GM19025 (cell line): ENCODE measurements at regions not wholly inside any gene's neighbourhood (a gene's known extent, or its start where the extent isn't known, plus 50 kb on each side); places are given as distances from the start of the nearest gene placed in this dataset.

ENCODE experiments used
- ATAC-seq: cut with Tn5 transposase; IDR thresholded peaks from one replicate; pipeline ENCODE4 v1.9.1; 2021; ENCODE audit warnings: mild to moderate bottlenecking, low read depth, moderate library complexity; ENCODE audit not compliant: unreplicated experiment

GRCh38 chr5:124401476-124402143 lies 344.8 kb downstream of the ZNF608 start:
- ATAC-seq, result no peak

DNA sequence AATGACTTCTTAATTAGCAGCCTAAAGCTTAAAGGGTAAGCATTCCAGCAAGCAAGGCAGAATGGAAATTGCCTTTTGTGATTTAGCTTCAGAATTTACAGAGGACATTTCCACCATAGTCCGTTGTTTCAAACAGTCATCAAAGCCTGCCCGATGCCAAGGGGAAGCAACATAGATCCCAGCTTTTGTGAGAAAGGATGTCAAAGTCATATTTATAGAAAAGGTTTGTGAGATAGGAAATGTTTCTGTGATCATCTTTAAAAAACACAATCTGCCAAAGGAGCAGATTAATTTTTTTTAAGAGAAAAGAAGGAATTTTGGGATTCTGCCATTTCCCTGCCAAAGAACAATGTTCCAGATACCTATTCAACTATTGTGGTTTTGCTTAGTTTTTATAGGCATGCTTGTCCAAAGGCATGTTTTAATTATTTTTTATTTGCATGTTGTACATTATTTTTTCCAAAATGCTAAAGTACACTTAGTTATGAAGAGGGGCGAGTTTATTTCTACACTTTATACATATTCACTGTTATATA lies 346.9 kb downstream of the ZNF608 start:
- ATAC-seq, result no peak

DNA sequence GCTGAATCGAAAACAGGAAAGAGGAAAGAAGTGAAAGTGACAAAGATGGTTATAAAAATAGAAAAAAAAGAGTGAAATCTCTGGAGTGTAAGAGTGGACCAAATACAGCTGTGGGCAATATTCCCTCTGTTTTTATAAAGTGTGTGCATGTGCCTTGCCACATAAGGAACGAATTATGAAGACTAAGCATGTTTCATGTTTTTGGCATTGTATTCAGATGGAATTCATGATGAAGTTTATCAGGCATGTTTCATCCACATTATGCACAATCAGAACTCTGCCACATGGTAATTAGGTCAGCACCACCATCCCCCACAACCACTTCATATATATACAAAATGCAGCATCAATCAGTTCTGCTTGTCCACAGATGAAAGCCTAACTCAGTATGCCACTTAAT lies 348.0 kb downstream of the ZNF608 start:
- no peak for ATAC-seq

DNA sequence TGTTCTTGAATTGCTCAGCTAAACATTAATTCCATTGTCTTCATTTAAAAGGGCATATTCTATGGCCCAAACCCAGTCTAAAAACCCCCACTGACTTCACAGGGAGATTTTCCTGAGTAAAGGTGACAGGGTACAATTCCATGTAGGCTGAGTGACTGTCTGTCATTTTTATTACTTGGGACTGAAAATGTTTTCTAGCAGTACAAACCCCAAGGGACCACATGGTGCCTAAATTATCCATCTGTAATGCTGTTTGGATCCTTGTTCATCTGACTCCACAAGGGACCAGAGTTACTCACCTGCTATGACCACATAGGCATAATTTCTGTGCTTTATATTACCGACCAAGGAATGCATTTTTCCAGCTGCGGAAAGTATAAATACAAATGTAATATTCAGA lies 349.1 kb downstream of the ZNF608 start:
- no peak for ATAC-seq

DNA sequence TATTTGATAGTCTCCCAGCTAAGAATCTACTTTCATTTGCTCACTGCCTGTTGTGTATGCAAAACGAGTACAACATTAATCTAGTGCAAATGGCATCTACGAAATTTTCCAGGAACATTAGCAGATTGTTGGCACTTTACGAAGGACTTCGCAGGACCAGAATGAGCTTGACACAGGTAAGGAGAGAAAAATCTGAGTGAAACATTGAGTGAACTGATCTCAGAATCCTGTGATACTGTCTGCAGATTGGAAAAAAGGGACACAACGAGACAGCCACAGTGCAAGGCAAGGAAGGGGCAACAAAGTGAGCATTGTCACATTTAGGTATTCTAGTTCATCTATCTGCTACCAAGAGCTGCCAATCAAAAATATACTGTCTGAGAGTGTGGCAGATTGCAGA lies 350.5 kb downstream of the ZNF608 start:
- no peak for ATAC-seq

DNA sequence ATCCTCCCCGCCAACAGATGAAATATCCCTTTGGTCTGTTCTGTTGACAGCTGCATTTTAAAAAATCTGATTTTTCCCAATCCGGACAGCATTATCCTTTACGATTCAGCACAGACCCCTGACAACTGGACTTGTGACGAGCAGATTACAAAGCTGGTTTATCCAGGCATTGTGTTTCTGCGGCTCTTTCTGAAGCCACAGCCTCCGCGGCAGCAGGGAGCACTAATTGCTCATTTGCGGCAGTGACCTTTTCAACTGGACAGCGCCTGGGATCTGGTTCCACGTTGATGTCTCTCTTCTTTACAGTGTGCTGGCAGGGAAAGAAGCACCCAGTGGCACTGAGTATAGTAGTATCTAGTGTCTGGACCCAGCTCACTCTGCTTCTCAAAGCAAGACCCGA lies 351.2 kb downstream of the ZNF608 start:
- no peak for ATAC-seq

DNA sequence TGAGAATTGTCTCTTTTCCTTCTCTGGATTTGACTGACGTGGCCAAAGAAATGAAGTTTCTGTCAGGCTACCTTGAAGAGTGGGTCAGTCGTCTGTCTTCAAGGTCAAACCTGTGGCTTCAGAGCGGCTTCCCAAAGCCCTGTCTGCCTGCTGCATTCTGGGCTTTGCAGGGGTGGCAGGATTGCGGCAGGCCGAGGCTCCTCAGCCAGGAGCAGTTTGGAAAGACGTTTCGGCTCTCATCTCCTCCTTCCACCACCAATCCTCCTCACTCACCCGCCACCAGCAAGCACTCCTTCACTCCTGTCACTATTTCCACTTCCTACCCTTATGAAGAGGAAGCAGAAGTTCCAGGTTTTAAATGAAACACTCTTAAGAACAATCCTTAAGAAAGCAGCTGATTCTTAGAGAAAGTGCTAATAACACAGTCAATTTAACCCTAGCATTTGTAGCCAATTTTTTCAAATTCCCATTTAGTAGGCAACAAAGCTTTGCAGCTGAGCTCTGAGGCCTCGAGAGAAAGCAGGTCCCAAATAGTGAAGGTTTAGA lies 351.7 kb downstream of the ZNF608 start:
- ATAC-seq, result no peak

GRCh38 chr5:124393584-124394379 lies 352.7 kb downstream of the ZNF608 start:
- ATAC-seq, result no peak

GRCh38 chr5:124383693-124384092 lies 362.7 kb downstream of the ZNF608 start:
- ATAC-seq, result no peak

DNA sequence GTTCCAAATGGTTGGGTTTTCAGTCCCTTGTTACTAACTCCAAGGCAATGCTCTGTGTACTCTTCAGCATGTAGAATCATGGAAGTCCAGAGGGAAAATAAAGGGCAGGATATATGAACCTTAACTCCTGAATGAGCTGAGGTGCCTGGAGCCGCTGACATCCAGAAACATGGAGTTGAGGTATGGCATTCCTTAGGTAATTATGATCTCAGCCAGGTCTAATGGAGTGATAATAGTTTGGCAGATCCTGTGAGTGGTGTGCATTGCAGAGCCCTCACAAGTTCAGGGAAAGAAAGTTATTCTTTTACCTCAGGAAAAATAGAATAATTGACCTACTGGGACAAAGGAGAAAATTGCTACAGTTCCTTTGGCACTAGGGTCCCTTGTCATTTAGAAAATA lies 369.1 kb downstream of the ZNF608 start:
- no peak for ATAC-seq

- no peak for ATAC-seq
Observed at GRCh38 chr5:124373883-124374282, 372.6 kb downstream of the ZNF608 start.

DNA sequence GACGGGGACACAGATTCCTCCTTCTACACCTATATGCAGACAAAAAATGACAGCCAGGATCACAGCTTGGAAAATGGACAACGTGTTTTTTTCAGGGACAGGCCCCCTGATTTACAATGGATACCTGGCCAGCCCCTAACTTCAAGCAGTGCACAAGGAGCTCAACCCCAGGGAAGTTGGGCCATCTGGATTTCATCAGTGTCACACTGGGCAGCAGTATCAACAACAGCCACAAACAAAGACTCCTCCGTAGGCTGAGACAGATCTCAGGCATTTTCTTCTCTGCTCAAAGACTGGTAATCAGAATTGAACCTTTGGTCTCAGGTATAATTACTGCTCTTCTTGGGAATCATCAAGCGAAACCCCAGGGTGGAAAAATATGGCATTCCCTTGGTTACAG lies 374.0 kb downstream of the ZNF608 start:
- ATAC-seq, result no peak

DNA sequence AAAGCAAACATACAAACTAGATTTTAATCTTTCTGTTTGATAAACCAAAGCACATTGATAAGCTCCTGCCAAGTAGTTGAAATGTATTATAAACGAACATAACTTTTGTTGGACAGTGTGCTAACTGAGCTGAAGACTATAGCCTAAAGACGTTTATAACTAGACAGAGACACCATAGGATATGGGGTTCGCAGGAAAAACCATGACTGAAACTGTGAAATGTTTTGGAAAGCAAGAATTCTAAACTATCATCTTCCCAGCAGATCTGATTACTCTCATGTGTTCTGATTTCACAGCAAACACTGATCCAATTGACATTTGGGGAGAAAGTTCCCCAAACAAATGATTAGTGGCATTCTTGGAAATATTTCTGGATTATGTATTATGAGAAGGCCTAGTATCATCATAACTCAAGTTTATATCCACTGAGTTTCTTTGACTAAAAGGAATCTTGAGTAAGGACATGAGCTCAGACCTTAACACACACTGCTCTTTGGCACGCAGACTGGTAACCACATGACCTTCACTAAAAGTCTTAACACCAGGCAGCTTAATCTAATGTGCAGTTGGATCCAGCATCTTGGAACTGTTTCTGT lies 375.2 kb downstream of the ZNF608 start:
- ATAC-seq, result no peak

DNA sequence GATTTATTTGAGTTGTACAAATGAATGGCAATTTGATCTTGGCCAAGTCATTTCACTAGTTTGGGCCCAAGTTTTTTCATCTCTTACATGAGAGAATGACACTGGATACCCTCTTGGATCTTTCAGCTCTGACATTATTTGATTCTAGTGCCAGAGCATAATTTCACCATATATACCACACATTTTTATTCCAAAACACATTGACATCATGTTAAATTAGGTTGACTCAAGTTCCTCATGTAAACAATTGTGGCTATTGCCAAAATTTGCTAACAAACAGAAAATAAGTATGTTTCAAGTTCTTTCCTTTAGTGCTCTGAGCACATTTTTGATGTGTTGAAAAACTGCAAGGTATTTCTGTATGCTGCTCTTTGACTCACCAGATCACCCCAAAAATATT lies 375.8 kb downstream of the ZNF608 start:
- ATAC-seq, result no peak

DNA sequence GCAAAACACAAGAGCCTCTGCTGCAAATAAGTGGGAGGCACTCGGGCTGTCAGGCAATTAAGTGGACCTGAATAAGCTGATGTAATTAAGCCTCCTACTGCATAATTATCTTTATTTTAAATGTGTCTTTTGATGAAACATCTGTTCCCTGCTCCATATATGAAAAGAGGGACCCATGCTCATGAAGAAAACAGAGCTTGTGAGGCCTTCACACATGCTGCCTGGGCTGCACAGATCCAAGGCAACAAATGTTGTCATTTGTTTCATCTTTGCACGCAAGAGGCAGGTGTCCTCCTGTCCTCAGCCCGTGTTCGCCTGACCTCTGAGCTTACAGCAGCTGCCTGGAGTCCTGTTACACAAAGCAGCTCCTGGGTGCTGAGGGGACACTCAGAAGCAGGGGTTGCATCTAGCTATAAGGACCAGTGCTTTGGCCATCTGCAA lies 381.1 kb downstream of the ZNF608 start:
- no peak for ATAC-seq

DNA sequence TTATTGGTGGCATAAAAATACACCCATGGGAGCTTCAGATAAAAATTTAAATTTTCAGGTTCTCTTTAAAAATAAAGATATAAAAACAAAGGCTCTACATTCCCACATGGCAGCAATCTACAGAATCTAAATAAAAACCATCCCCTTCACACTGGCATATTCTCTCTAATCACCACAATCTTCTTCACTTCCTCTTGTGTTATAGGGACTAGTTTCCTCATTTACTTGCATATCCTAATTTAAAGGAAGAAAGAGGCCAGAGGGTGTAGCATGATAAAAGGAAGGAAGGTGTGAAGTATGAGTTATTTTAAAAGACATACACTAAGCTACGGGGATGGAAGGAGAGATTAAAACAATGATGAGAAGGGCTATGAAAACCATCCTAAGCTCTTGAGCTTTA lies 390.5 kb downstream of the ZNF608 start:
- ATAC-seq, result no peak

GRCh38 chr5:124353016-124353415 lies 393.4 kb downstream of the ZNF608 start:
- no peak for ATAC-seq

DNA sequence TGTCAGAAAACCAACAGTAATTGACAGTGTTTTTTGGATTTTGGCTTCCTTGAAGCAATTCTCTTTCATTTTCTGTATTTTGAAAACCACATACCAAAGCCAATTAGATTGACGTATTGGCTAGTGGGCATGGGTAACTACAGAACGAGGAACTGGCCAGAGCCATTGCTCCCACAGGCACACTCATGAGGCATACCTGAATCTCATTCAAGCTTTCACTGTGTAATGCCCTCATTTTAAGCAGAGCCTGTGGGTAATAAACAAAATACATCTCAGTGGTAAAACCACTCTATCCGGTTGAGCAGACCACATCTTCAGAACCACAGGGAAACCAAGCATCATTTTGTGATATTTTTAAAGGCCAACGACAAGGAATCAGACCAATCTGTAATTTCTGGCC lies 394.1 kb downstream of the ZNF608 start:
- ATAC-seq, result no peak

- no peak for ATAC-seq
Observed at GRCh38 chr5:124349931-124350330, 396.5 kb downstream of the ZNF608 start.

GRCh38 chr5:124343451-124343867 lies 403.0 kb downstream of the ZNF608 start:
- no peak for ATAC-seq

DNA sequence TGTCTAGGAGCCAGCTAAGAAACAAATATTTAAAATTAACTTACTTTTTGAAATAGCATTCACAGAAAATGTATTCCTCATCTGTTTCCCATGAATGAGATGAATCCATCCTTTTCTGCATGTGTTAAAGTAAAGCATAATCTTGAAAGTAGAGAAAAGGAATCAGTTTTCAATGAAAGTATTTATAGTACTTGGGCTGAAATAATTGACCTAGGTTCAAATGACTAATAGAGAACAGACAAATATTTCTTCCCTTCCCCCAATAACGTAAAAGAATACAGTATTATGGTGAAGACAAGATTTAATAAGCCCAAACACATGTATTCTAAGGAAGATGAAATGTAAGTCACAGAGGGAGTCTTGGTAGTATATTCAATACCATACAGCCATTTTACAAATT lies 403.5 kb downstream of the ZNF608 start:
- no peak for ATAC-seq
